NCI-H1694 treated with DMSO at 0.1 percent for 48 hours (cell line): ENCODE measurements at regions not wholly inside any gene's neighbourhood (a gene's known extent, or its start where the extent isn't known, plus 50 kb on each side); places are given as distances from the start of the nearest gene placed in this dataset.

Source experiments
- DNase-seq: peaks from one replicate; lab custom pipeline; 2025; lab: John Stamatoyannopoulos, UW

- no peak for DNase-seq
Observed at GRCh38 chr18:39805218-39805617, 2149.8 kb upstream of the PIK3C3 start.

- no peak for DNase-seq
Observed at GRCh38 chr18:39802648-39803229, 2152.3 kb upstream of the PIK3C3 start.

GRCh38 chr18:39801848-39802247 is 2153.2 kb upstream of the PIK3C3 start:
- no peak for DNase-seq

- DNase-seq: no peak
Observed at GRCh38 chr18:39801010-39801409, 2154.0 kb upstream of the PIK3C3 start.

GRCh38 chr18:39799006-39799405 is 2156.0 kb upstream of the PIK3C3 start:
- peak; percentile 7 for DNase-seq

- DNase-seq: no peak
Observed at GRCh38 chr18:39796393-39796792, 2158.6 kb upstream of the PIK3C3 start.

GRCh38 chr18:39795350-39795749 is 2159.7 kb upstream of the PIK3C3 start:
- DNase-seq: no peak

- DNase-seq: no peak
Observed at GRCh38 chr18:39793609-39794008, 2161.4 kb upstream of the PIK3C3 start.

GRCh38 chr18:39788383-39788782 is 2166.7 kb upstream of the PIK3C3 start:
- DNase-seq: no peak

- peak; percentile 67 for DNase-seq
Observed at GRCh38 chr18:39786477-39786876, 2168.6 kb upstream of the PIK3C3 start.

GRCh38 chr18:39784541-39784940 is 2170.5 kb upstream of the PIK3C3 start:
- no peak for DNase-seq

GRCh38 chr18:39781565-39781964 is 2173.5 kb upstream of the PIK3C3 start:
- no peak for DNase-seq

- DNase-seq: no peak
Observed at GRCh38 chr18:39780774-39781173, 2174.3 kb upstream of the PIK3C3 start.

- no peak for DNase-seq
Observed at GRCh38 chr18:39779926-39780325, 2175.1 kb upstream of the PIK3C3 start.

- DNase-seq: no peak
Observed at GRCh38 chr18:39776766-39777165, 2178.3 kb upstream of the PIK3C3 start.

GRCh38 chr18:39774957-39775598 is 2180.0 kb upstream of the PIK3C3 start:
- DNase-seq: no peak

GRCh38 chr18:39773646-39774045 is 2181.4 kb upstream of the PIK3C3 start:
- DNase-seq: no peak

GRCh38 chr18:39772155-39772919 is 2182.7 kb upstream of the PIK3C3 start:
- DNase-seq: no peak

- no peak for DNase-seq
Observed at GRCh38 chr18:39770399-39770798, 2184.6 kb upstream of the PIK3C3 start.

- no peak for DNase-seq
Observed at GRCh38 chr18:39764873-39765272, 2190.2 kb upstream of the PIK3C3 start.

- DNase-seq: no peak
Observed at GRCh38 chr18:39761273-39761672, 2193.8 kb upstream of the PIK3C3 start.

- no peak for DNase-seq
Observed at GRCh38 chr18:39759926-39760325, 2194.3 kb upstream of the CELF4 start.

GRCh38 chr18:39753178-39753577 is 2187.6 kb upstream of the CELF4 start:
- DNase-seq: no peak
